Sigmoid colon (tissue), 6 donors: ENCODE measurements at regions not wholly inside any gene's neighbourhood (a gene's known extent, or its start where the extent isn't known, plus 50 kb on each side); places are given as distances from the start of the nearest gene placed in this dataset.

Experiments
- DNase-seq: peaks from one replicate; pipeline ENCODE4 v3.0.0-alpha.2; 2019
- H3K27ac ChIP-seq, 4 donors: fragments of 200-600 bp; sonication (generic); one replicate each; pipeline ENCODE4 v1.5.1; 2016 to 2019; ENCODE audit warnings: mild to moderate bottlenecking in 1 of 4
- H3K27me3 ChIP-seq, 3 donors: fragments of 200-600 bp; sonication (generic); one replicate each; pipeline ENCODE4 v1.5.1; 2019; ENCODE audit warnings: mild to moderate bottlenecking in 1 of 3
- H3K36me3 ChIP-seq, 4 donors: fragments of 200-600 bp; sonication (generic); one replicate each; pipeline ENCODE4 v1.5.1; 2016 to 2019
- H3K4me1 ChIP-seq, 4 donors: fragments of 200-600 bp; sonication (generic); one replicate each; pipeline ENCODE4 v1.5.1; 2017 to 2019
- H3K4me3 ChIP-seq, 4 donors: fragments of 200-600 bp; sonication (generic); one replicate each; pipeline ENCODE4 v1.5.1; 2017 to 2019; ENCODE audit warnings: mild to moderate bottlenecking in 2 of 4, moderate library complexity in 1 of 4
- H3K9me3 ChIP-seq, 4 donors: fragments of 200-600 bp in 3 of 4; sonication (generic) in 3 of 4; one replicate each; pipeline versions ENCODE4 v1.5.1 to v1.6.1; 2013 to 2019
- CTCF ChIP-seq, 4 experiments: fragments of 450-650 bp in 3 of 4; fragments of 200-600 bp in 1 of 4; IDR thresholded peaks; one replicate each; pipeline ENCODE4 v1.5.1; 2016 to 2019; ENCODE audit warnings: antibody characterized with exemption in 4 of 4, mild to moderate bottlenecking in 3 of 4, moderate library complexity in 2 of 4
- EP300 ChIP-seq, 4 donors: sonication (generic); formaldehyde crosslinking; IDR thresholded peaks; one replicate each; pipeline ENCODE4 v1.6.1; 2017; ENCODE audit warnings: antibody characterized with exemption in 4 of 4
- POLR2A ChIP-seq, 2 donors: fragments of 450-650 bp; IDR thresholded peaks; one replicate each; pipeline ENCODE4 v1.6.1; 2016; ENCODE audit warnings: antibody characterized with exemption in 2 of 2, mild to moderate bottlenecking in 2 of 2, moderate library complexity in 2 of 2
- POLR2AphosphoS5 ChIP-seq, 4 donors: sonication (generic); formaldehyde crosslinking; IDR thresholded peaks; one replicate each; pipeline ENCODE4 v1.6.1; 2017; ENCODE audit warnings: antibody characterized with exemption in 4 of 4
- WGBS, 2 donors: extraction: QIAGEN DNeasy Blood & Tissue Kit; methylation state at CpG; one replicate each; pipeline ENCODE4 v1.1.7; 2013; 5-methylcytosine and 5-hydroxymethylcytosine counted together
- intact Hi-C: fragments of 100-400 bp; cut with DNase I; formaldehyde crosslinking; loops from one replicate; pipeline ENCODE4 v1.15.1; 2023
- donor health status: healthy with polysubstance abuse.
- donor health status: healthy.

GRCh38 chrX:125894947-125895346 is 271.1 kb downstream of the DCAF12L2 start:
- 61 to 63% methylated on average over 4 of the region's 4 CpGs for WGBS, 2 donors
- TF ChIP-seq EP300 (IDR thresholded peaks at IDR 0.05) (no peak), POLR2A (IDR thresholded peaks at IDR 0.05) (no peak)
- no peak overlapping the region for H3K4me3 ChIP-seq
- intact Hi-C loops = no loop called here
- no peaks in the 10 kb centered on the region for H3K4me1 ChIP-seq
- no peaks in the 10 kb centered on the region for H3K36me3 ChIP-seq
- H3K27ac ChIP-seq = no peak overlapping the region
- H3K9me3 ChIP-seq = no peaks in the 10 kb centered on the region
- no peaks in the 10 kb centered on the region for H3K27me3 ChIP-seq
- no peak for DNase-seq

- Histone ChIP-seq H3K4me1 (no peaks in the 10 kb centered on the region), H3K9me3 (no peaks in the 10 kb centered on the region), H3K4me3 (no peak overlapping the region), H3K36me3 (no peaks in the 10 kb centered on the region), H3K27me3 (no peaks in the 10 kb centered on the region), H3K27ac (no peak overlapping the region)
- DNase-seq = no peak
- 81 to 90% methylated on average over 3 of the region's 3 CpGs for WGBS, 2 donors
- intact Hi-C loops = no loop called here
- TF ChIP-seq POLR2A (IDR thresholded peaks at IDR 0.05) (no peak), CTCF (IDR thresholded peaks at IDR 0.05) (no peak), EP300 (IDR thresholded peaks at IDR 0.05) (no peak), POLR2AphosphoS5 (IDR thresholded peaks at IDR 0.05) (no peak)
These were observed 270.6 kb downstream of the DCAF12L2 start for GRCh38 chrX:125895518-125895917.

DNA sequence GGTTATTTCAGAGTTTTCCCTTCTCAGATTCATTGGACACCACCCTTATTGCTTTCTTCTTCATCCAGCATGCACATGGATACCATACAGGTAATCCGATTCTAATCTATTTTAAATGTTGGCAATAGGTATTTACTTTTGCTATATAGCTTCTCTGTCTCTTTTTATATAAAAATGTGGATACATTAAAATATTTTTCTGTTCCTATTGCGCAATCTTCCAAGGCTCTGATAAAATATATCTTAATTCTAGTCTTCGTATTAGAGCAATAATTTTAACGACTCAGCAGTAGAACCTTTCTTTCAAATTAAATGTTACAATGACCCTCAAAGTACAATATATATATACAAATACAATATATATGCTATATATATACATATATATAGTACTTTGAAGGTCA is 239.8 kb downstream of the DCAF12L2 start:
- Histone ChIP-seq H3K4me3 (no peak overlapping the region), H3K36me3 (no peaks in the 10 kb centered on the region), H3K27ac (no peak overlapping the region), H3K9me3 (no peaks in the 10 kb centered on the region), H3K4me1 (no peaks in the 10 kb centered on the region), H3K27me3 (no peaks in the 10 kb centered on the region)
- TF ChIP-seq POLR2A (IDR thresholded peaks at IDR 0.05) (no peak), CTCF (IDR thresholded peaks at IDR 0.05) (no peak), EP300 (IDR thresholded peaks at IDR 0.05) (no peak), POLR2AphosphoS5 (IDR thresholded peaks at IDR 0.05) (no peak)
- DNase-seq = no peak
- intact Hi-C loops = no loop called here
- 92 to 95% methylated on average over 4 of the region's 4 CpGs for WGBS, 2 donors

DNA sequence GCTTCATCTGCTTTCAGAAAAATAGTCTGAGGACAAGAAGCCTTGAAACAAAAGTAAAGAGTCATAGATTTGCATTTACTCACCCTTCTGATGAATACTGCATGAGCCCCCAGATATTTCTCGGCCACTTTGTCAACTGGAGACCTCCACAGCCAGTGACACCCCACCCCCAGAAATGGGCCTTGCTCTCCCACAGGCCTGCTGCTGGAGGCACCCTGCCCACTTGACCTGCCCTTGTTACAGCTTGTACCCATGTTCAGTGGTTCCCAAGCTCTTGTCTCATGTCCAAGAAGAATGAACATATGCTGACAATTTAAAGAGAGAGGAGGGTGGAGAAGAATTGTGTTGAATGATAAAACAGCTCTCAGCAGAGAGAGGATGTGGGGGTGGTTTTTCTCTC is 225.1 kb downstream of the DCAF12L2 start:
- no peaks in the 10 kb centered on the region for H3K4me1 ChIP-seq
- intact Hi-C loops = no loop called here
- 76 to 86% methylated on average over 1 of the region's 1 CpG for WGBS, 2 donors
- no peak overlapping the region for H3K27ac ChIP-seq
- no peaks in the 10 kb centered on the region for H3K9me3 ChIP-seq
- DNase-seq = no peak
- no peaks in the 10 kb centered on the region for H3K27me3 ChIP-seq
- no peak for TF ChIP-seq CTCF (IDR thresholded peaks at IDR 0.05)
- TF ChIP-seq POLR2AphosphoS5 (IDR thresholded peaks at IDR 0.05) = no peak
- H3K4me3 ChIP-seq = no peak overlapping the region
- H3K36me3 ChIP-seq = no peaks in the 10 kb centered on the region

GRCh38 chrX:125947501-125947900 is 218.6 kb downstream of the DCAF12L2 start:
- no peaks in the 10 kb centered on the region for H3K4me1 ChIP-seq

More at GRCh38 chrX:125947501-125947900, 218.6 kb downstream of the DCAF12L2 start:
- intact Hi-C loops = no loop called here
- no peak for DNase-seq
- TF ChIP-seq CTCF (IDR thresholded peaks at IDR 0.05) (no peak), POLR2A (IDR thresholded peaks at IDR 0.05) (no peak), EP300 (IDR thresholded peaks at IDR 0.05) (no peak), POLR2AphosphoS5 (IDR thresholded peaks at IDR 0.05) (no peak)
- no peaks in the 10 kb centered on the region for H3K27me3 ChIP-seq
- H3K4me3 ChIP-seq = no peak overlapping the region
- H3K36me3 ChIP-seq = no peaks in the 10 kb centered on the region
- no peaks in the 10 kb centered on the region for H3K9me3 ChIP-seq
- no peak overlapping the region for H3K27ac ChIP-seq
- WGBS, 2 donors = 77 to 86% methylated on average over 1 of the region's 1 CpG
